ENCODE measurements at regions not wholly inside any gene's neighbourhood (a gene's known extent, or its start where the extent isn't known, plus 50 kb on each side); places are given as distances from the start of the nearest gene placed in this dataset.
A peak's percentile ranks its signal among the peaks of the same experiment; 100 is the strongest.
"Not testable (repeated sequence)": the region's sequence is repeated elsewhere in the genome, so short reads cannot be mapped to it uniquely, and the experiment has no call there.

DNA sequence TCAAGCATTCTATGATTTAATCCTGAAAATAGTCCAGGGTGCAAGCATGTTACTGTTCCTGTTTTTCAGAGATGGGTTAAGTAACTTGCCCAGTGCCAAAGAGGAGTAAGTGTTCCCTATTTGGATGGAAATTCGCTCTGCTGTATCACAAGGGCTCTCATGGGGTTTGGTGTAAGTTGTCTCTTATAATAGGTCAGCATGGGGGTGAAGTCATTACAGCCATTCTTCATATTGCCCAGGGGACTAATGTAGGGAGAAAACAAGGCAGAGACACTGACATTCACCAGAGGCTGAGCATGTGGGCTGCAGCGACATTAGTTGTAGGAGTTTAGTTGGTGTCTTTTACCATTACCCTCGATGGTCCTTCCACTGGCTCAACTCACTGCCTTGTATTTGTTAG is 142.1 kb upstream of the GLRA1 start:
- no peak for FAIRE-seq
- DNase-seq (ENCODE audit: insufficient read length, low spot score): no peak

GRCh38 chr5:152063004-152063403 is 138.4 kb upstream of the GLRA1 start:
- no peak for DNase-seq (ENCODE audit: insufficient read length, low spot score)

GRCh38 chr5:152061095-152061494 is 136.4 kb upstream of the GLRA1 start:
- FAIRE-seq (no peak), DNase-seq (ENCODE audit: insufficient read length, low spot score) (no peak)

More at GRCh38 chr5:152063004-152063403, 138.4 kb upstream of the GLRA1 start:
- no peak for FAIRE-seq

DNA sequence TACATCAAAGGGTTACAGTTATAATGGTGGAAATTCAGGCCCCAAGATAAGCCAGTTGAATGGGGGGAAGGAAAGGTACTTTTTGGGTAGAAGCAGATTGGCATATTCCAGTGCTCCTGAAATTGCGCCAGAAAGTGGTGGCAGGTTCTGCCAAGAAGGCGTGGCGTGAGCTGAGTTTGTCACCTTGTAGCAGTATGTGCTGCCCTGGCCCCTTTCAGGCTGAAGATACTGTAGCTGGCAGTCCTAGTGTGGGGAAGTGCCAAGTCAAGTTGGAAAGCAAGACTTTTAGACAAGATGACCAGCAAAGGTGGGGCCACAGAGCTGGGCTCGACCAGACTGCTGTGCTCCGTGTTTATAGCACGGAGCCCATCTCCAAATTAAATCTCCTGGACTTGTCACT is 133.6 kb upstream of the GLRA1 start:
- DNase-seq (ENCODE audit: insufficient read length, low spot score) (no peak), FAIRE-seq (no peak)

- FAIRE-seq (no peak), DNase-seq (ENCODE audit: insufficient read length, low spot score) (no peak)
Observed at GRCh38 chr5:152056931-152057330, 132.3 kb upstream of the GLRA1 start.

DNA sequence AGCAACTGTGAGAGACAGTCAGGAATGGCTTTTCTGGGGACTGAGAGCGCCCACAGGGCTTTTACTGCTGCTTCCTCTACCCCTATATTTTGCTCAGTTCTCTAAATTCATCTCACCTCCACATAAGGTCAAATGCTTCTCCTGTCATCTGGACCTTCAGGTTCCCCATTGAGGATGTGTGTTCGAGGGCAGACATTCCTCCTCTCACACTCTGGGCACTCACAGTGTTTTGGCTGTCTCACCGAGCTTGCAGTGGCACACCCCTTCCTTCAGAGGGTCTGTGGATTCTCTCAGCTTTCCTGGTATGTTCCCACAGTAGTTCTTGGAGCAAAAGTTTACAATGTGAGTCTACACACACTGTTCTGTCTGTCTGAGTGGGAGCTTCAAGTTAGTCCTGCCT is 127.8 kb upstream of the GLRA1 start:
- FAIRE-seq: no peak
- DNase-seq (ENCODE audit: insufficient read length, low spot score): no peak

- FAIRE-seq: no peak
- DNase-seq (ENCODE audit: insufficient read length, low spot score): no peak
Observed at GRCh38 chr5:152051499-152052454, 127.1 kb upstream of the GLRA1 start.

DNA sequence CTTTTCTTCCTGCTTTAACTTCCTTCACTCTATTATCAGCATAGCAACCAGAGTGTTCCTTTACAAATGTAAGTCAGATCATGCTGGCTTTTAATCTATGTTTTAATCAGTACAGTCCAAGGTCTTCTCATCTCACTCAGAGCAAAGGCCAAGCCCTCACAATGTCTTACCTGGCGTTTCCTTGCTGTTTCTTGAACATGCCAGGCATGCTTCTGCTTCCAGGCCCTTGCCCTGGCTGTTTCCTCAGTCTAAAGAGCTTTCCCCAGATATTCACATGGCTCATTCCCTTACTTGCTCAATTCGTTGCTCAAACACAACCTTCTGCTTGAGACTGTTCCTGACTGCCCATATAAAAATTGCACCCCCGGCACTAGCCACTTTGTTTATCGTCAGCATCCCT is 121.7 kb upstream of the GLRA1 start:
- FAIRE-seq: no peak
- DNase-seq (ENCODE audit: insufficient read length, low spot score): no peak

DNA sequence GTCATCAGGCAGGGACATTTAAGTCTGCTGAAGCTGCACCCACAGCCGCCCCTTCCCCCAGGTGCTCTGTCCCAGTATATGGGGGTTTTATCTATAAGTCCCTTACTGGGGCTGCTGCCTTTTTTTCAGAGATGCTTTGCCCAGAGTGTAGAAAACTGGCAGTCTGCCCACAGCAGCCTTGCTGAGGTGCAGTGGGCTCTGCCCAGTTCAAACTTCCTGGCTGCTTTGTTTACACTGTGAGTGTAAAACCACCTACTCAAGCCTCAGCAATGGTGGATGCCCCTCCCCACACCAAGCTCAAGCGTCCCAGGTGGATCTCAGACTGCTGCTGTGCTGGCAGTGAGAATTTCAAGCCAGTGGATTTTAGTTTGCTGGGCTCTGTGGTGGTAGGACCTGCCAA is 114.2 kb upstream of the GLRA1 start:
- DNase-seq (ENCODE audit: insufficient read length, low spot score); FAIRE-seq: not testable (repeated sequence)

GRCh38 chr5:152026328-152027024 is 101.8 kb upstream of the GLRA1 start:
- not testable (repeated sequence) for DNase-seq (ENCODE audit: insufficient read length, low spot score)
- FAIRE-seq: peak; percentile 37

DNA sequence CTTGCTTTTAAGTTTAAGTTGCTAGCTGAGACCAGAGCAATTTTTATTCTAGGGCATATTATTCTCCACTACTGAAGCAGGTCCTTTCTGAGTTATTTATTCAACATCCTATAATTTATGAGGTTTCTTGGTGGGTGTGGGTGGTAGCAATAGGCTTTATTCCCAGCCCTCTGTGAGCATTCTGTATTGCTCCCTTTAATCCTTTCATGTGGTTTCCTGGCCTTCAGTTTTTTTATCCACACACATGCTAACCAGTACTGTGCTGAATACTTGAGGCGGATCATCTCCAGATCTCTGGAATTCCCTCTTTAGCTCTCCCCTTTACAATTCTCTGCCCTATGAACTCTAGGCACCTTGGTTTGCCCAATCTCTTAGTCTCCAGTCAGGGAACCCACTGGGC is 91.8 kb upstream of the GLRA1 start:
- DNase-seq (ENCODE audit: insufficient read length, low spot score) (no peak), FAIRE-seq (no peak)

DNA sequence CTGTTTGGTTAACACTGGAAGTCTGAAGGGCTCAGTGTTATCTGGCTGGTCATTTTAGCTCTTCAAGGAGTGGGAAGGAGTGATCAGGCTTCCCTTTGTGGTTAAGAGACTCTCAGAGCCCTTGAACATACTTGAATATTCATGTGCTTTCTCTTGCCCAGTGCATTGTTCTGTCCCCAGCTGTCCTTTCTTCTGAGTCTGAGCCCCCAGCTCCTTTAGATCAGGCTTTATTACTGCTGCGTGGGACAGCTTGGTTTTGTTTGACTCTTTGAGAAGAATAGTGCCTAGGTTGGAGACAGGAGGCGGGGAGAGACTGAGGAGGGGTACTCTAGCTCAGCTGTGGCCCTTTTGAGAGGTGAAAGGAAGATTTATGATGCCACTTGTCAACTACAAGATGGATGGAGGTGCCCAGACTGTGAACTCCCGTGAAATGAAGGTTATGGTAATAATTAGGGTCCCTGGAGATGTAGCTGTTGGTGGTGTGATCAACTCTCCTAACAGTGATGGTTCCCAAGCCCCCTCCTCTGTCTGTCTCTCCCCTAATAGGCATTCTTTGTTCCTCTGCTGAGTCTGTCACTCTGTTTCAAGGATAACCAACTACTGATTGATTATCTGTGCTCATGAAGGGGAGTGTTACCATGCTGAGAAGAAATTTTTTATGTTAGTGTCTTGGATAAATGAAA is 83.1 kb upstream of the GLRA1 start:
- DNase-seq (ENCODE audit: insufficient read length, low spot score) (no peak), FAIRE-seq (no peak)

DNA sequence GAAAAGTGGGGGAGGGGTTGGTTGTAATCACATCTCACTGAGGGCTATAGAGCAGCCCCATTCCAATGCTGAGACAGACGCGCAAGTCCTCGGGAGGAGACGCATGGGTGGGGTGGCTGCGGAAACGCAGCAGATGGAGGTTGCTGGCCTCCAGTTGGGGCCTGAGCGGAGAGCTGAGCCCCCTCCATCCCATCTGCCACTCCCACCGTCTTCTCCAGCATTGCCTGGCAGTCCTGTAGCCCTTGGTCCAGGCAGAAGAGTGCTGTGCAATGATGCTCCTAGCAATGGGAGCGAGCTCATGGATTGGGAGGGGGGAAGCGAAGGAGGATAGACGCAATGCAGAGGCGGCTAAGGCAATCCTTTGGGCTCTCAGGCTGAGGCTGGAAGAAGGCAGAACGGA is 79.4 kb upstream of the GLRA1 start:
- FAIRE-seq (no peak), DNase-seq (ENCODE audit: insufficient read length, low spot score) (no peak)

Data from GM19239 (cell line).